C4-2B (cell line): ENCODE measurements at regions not wholly inside any gene's neighbourhood (a gene's known extent, or its start where the extent isn't known, plus 50 kb on each side); places are given as distances from the start of the nearest gene placed in this dataset.

ENCODE experiments used
- H3K27ac ChIP-seq: fragments of 450-650 bp; 2 replicates; pipeline ENCODE4 v1.5.1; 2017
- CTCF ChIP-seq: fragments of 450-650 bp; conservative IDR thresholded peaks from 2 replicates; pipeline ENCODE4 v1.5.1; 2017; ENCODE audit warnings: mild to moderate bottlenecking
- ZFX ChIP-seq: fragments of 450-650 bp; IDR thresholded peaks from 2 replicates; pipeline ENCODE4 v1.6.1; 2017

GRCh38 chr18:78807668-78808067, 171.9 kb upstream of the SALL3 start:
- no peak overlapping the region for H3K27ac ChIP-seq
- no peak for TF ChIP-seq ZFX
- no peak for TF ChIP-seq CTCF

GRCh38 chr18:78809845-78810244, 169.8 kb upstream of the SALL3 start:
- TF ChIP-seq ZFX, result no peak
- no peak for TF ChIP-seq CTCF
- H3K27ac ChIP-seq, result no peak overlapping the region

- TF ChIP-seq ZFX (no peak), CTCF (no peak)
- no peak overlapping the region for H3K27ac ChIP-seq
Measured at GRCh38 chr18:78810706-78811105, 168.9 kb upstream of the SALL3 start.

- no peak overlapping the region for H3K27ac ChIP-seq
- TF ChIP-seq ZFX (no peak), CTCF (no peak)
Measured at GRCh38 chr18:78812067-78812466, 167.6 kb upstream of the SALL3 start.

GRCh38 chr18:78813156-78813555, 166.5 kb upstream of the SALL3 start:
- TF ChIP-seq CTCF, result no peak
- TF ChIP-seq ZFX, result no peak
- no peak overlapping the region for H3K27ac ChIP-seq

GRCh38 chr18:78813936-78814710, 165.5 kb upstream of the SALL3 start:
- TF ChIP-seq ZFX (no peak), CTCF (no peak)

GRCh38 chr18:78814766-78815165, 164.9 kb upstream of the SALL3 start:
- TF ChIP-seq ZFX, result no peak
- no peak for TF ChIP-seq CTCF

More at GRCh38 chr18:78813936-78814710, 165.5 kb upstream of the SALL3 start:
- no peak overlapping the region for H3K27ac ChIP-seq

More at GRCh38 chr18:78814766-78815165, 164.9 kb upstream of the SALL3 start:
- H3K27ac ChIP-seq, result no peak overlapping the region
